ENCODE measurements at regions not wholly inside any gene's neighbourhood (a gene's known extent, or its start where the extent isn't known, plus 50 kb on each side); places are given as distances from the start of the nearest gene placed in this dataset.

GRCh38 chr16:73510852-73511251 lies 462.9 kb upstream of the ZFHX3 start:
- FAIRE-seq = no peak

- FAIRE-seq = no peak
Observed at GRCh38 chr16:73506568-73507056, 458.7 kb upstream of the ZFHX3 start.

GRCh38 chr16:73505577-73505976 lies 457.6 kb upstream of the ZFHX3 start:
- FAIRE-seq = no peak

- no peak for FAIRE-seq
Observed at GRCh38 chr16:73504591-73505575, 457.0 kb upstream of the ZFHX3 start.

- FAIRE-seq = no peak
Observed at GRCh38 chr16:73503093-73503492, 455.2 kb upstream of the ZFHX3 start.

GRCh38 chr16:73499276-73499675 lies 451.3 kb upstream of the ZFHX3 start:
- FAIRE-seq = no peak

GRCh38 chr16:73485880-73486279 lies 438.0 kb upstream of the ZFHX3 start:
- no peak for FAIRE-seq

- FAIRE-seq = no peak
Observed at GRCh38 chr16:73483934-73484711, 436.2 kb upstream of the ZFHX3 start.

- no peak for FAIRE-seq
Observed at GRCh38 chr16:73483076-73483791, 435.3 kb upstream of the ZFHX3 start.

GRCh38 chr16:73482310-73482709 lies 434.4 kb upstream of the ZFHX3 start:
- FAIRE-seq = no peak

GRCh38 chr16:73480381-73480780 lies 432.5 kb upstream of the ZFHX3 start:
- no peak for FAIRE-seq

- FAIRE-seq = no peak
Observed at GRCh38 chr16:73473713-73474112, 425.8 kb upstream of the ZFHX3 start.

GRCh38 chr16:73464834-73465233 lies 416.9 kb upstream of the ZFHX3 start:
- FAIRE-seq = no peak

GRCh38 chr16:73459586-73459985 lies 411.7 kb upstream of the ZFHX3 start:
- FAIRE-seq = no peak

- no peak for FAIRE-seq
Observed at GRCh38 chr16:73457851-73458250, 409.9 kb upstream of the ZFHX3 start.

GRCh38 chr16:73448970-73449369 lies 401.0 kb upstream of the ZFHX3 start:
- no peak for FAIRE-seq

GRCh38 chr16:73447846-73448245 lies 399.9 kb upstream of the ZFHX3 start:
- FAIRE-seq = no peak

GRCh38 chr16:73434621-73435020 lies 386.7 kb upstream of the ZFHX3 start:
- no peak for FAIRE-seq

GRCh38 chr16:73433731-73434307 lies 385.9 kb upstream of the ZFHX3 start:
- no peak for FAIRE-seq

GRCh38 chr16:73432850-73433730 lies 385.2 kb upstream of the ZFHX3 start:
- FAIRE-seq = no peak

- FAIRE-seq = no peak
Observed at GRCh38 chr16:73430138-73430537, 382.2 kb upstream of the ZFHX3 start.

GRCh38 chr16:73428121-73428520 lies 380.2 kb upstream of the ZFHX3 start:
- no peak for FAIRE-seq

Data from G401.6 (cell line).